ENCODE measurements at regions not wholly inside any gene's neighbourhood (a gene's known extent, or its start where the extent isn't known, plus 50 kb on each side); places are given as distances from the start of the nearest gene placed in this dataset.

DNA sequence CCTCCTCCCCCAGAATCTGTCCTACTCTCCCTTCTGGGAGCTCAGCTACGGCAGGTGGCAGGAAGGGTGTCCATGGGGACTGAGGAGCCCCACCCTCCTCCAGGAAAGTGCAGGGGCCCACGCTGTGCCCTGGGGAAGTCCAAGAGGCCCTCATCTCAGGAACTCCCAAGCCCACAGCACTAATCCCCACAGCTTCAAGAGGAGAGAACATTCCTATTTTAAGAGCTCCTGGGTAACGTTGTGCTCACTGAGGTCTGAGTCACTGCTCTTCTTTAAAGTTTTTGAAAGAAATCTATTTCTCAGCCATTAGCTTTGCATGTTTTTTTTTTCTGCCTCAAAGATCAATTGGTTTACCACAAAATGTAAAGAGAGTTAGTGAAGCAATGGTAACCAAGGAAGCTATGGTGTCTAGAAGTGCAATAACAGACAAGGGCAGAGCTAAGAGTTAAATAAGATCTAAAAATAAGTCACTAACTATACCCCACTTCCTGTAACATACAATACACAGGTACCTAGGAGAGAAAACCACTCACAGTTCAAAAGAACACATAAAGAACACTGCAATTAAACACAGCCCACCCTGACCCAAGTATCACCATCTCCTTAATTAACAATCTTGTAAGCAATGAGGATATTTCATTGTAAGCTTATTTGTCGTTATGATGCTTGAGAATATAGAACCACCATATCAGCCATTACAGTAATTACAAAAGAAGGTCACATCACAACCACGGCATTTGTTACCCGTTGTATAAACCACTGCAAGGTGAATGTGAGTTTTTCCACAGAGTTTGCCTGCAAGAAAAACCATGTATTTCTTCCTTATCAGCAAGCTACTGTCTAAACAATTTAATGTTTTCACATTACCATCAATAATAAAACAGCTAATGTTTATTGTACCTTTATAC lies 382.3 kb upstream of the SLC30A5 start:
- no peak for DNase-seq (ENCODE audit: low spot score)

DNA sequence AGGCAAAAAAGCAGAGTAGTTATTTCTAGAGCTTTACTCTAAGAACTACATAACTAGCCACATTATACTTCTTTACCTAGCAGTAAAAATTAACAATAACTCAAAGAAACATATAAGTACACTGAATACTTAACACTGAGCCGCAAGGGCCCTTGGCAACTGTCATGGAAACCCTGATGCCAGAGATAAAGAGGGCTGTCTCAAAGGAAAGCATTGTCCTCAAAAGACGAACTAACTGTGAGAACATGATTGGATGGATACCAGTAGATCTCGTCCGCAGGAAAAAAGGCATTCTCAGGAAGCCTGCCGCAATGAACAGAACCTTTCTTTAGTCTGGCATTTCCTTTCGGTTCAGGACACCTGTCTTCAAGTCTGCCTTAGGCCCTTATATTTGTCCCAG lies 379.0 kb upstream of the SLC30A5 start:
- DNase-seq (ENCODE audit: low spot score), result no peak

DNA sequence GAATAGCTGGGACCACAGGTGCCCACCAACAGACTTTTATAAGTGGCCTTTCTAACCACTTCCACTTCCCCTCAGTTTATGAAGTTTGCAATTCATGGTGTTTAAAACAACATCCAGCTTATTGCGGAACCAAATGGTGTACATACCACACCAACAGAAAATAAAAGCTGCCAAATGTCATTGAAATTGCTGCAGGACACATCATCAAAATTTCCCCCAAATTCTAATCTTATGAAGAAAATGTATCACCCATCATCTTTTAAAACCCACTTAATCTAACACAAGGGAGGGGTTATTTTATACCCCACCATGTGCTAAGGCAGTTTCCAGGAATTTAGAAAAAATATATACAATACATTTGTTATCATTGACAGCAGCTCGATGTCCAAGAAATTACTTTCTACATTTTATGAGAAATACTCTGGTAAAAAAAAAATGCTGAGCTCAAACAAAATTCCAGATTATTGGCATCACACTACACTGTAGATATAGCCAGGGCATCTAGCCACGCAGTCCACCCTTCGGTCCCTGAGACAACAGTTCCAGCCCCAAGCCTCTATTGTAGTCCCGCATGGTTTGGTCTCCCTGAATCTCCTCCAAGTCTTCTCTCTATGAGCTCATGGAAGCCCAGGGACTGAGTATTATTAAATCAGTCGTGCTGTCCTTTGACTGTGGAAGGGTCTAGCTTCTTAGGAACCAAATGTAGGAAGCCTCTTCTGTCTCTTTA lies 372.8 kb upstream of the SLC30A5 start:
- DNase-seq (ENCODE audit: low spot score), result no peak

DNA sequence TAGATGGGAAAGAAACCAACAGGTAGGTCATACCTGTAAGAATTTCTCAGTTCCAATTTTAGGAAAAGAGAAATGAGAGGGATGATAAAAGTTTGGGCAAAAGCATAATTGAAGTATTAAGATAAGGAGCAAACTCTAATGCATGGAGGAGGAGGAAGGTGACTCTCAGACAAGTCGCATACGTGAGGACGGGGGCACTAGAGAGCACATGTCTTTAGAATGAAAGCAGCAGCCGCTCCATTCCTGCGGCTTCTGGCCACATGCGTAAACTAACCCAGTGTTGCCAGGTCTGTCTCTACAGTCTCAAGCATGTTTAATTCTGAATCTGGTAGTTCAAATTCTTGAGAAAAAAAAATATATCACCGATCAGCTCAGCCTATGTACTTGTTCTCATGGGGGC lies 371.5 kb upstream of the SLC30A5 start:
- DNase-seq (ENCODE audit: low spot score), result no peak

DNA sequence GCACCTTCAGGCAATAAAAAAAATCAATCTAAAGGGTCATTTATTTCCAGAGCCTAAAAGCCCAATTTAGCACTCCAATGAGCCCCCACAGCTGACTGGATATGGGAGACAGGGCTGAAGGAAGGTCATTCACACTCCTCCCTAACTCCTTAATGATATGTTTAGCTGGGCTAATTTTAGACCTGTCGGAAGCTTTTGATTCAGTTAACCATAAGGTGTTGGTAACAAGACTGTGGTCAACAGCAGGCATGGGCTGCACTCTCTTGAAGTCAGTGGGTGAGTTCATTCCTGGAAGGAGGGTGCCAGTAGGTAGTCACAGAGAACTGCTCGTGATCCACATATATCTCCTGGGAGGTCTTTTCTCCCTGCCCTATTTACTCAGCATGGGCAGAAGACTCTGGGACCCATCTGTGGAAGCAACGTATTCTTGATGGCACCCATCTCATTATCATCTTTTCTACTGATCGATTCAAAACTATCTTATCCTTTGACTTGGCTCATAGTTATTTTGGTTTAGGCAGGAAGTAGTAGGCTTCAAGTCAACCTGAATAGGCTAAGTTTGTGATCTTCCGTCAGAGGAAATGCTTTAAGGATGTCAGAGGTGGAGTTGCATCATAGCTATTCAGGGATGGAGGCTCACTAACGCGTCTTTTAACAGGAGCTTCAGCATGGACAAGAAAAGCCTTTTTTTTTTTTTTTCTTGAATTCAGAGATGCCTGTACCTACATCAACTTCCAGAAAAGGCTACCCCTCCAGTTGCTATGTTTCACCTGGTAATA lies 367.7 kb upstream of the SLC30A5 start:
- no peak for DNase-seq (ENCODE audit: low spot score)

- DNase-seq (ENCODE audit: low spot score), result no peak
Measured at GRCh38 chr5:68727931-68728330, 365.9 kb upstream of the SLC30A5 start.

- DNase-seq (ENCODE audit: low spot score), result no peak
Measured at GRCh38 chr5:68729678-68730077, 364.1 kb upstream of the SLC30A5 start.

DNA sequence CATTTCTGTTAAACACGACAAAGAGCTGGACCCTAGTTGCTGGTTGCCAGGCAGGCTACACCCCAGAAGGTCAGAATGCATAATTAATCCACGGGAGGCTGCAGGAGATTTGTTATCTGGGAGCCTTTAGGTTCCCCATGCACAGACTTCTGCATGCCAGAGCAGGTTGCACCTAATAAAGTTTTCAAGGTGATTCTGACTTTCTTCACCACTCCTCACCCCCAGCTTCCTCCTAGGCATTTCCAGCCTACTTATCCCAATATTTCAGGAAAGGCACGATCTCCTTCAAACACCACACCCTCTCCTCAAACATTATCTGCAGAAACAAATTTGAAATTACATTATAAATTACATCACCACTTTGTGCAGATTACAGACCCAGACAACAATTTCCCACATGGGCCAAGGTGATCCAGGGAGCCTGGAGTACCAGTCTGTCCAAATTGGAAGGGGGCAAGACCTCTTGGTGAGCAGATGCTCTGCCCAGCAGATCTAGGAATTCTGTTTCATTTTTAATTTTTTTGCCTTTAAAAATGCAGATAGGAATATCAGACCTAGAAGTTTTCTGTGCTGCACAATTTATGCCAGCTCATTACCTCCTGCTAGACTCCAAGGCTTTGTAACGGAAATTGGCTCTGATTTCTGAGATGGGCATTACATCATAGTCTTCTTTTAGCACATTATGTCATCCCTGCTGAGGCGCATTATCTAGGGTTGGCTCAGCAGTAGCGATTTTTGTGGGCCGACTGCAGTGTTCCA lies 363.4 kb upstream of the SLC30A5 start:
- DNase-seq (ENCODE audit: low spot score), result peak; percentile 9

GRCh38 chr5:68730979-68731654 lies 362.7 kb upstream of the SLC30A5 start:
- no peak for DNase-seq (ENCODE audit: low spot score)

DNA sequence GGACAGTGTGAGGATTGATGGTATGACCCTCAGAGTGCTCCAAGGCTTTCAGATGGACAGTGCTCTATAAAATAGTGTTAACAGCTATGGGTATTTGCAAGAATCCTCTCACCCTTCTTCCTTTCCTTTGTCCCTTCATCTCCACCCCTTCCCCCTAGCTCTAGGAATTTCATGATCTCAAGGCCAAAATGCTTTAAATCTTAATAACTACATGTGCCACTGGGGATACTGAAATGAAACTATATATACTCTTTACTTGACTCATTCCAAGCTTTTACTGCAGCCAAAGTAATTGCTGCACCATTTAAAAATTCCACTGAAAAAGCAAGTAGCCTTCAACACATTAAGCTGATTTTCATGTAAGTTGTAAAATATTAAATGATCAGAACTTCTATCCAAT lies 361.6 kb upstream of the SLC30A5 start:
- DNase-seq (ENCODE audit: low spot score), result no peak

DNA sequence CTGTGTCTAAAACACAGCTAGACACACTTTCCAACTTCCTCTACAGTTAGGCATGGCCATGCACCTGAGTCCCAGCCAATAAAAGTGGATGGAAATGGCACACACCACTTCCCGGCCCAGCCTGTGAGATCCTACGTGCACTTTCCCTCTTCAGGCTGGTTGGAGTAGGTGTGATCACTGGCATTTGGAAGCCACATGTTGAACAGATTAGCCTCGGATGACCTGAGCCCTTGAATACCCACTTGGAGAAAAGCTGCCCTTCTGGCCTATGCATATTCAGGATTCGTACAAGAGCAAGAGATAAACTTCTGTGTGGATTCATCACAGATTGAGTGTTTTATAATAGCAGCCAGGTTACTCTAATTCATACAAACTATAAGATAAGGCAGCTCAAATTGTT lies 359.0 kb upstream of the SLC30A5 start:
- no peak for DNase-seq (ENCODE audit: low spot score)

DNA sequence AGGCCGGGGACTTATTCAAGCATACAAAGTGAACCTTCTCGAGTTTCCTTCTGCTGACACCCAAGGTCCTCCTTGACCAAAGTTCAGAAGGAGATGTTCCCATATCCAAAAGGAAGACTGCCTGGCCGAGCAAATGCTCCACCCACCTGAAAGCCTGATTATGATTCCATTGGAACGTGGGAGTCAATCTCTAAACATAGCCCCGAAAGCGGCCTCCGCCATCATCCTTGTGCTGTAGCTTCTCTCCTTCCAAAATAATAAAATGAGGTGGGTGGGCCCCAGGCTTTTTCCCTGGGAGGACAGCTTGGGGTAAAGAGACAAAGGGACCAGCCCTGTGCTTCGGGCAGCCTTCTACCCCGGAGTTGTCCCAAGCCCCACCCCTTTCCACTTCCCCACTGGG lies 355.6 kb upstream of the SLC30A5 start:
- no peak for DNase-seq (ENCODE audit: low spot score)

- no peak for DNase-seq (ENCODE audit: low spot score)
Measured at GRCh38 chr5:68738841-68739240, 355.0 kb upstream of the SLC30A5 start.

GRCh38 chr5:68739752-68740151 lies 354.1 kb upstream of the SLC30A5 start:
- no peak for DNase-seq (ENCODE audit: low spot score)

- DNase-seq (ENCODE audit: low spot score), result no peak
Measured at GRCh38 chr5:68740226-68740910, 353.4 kb upstream of the SLC30A5 start.

- no peak for DNase-seq (ENCODE audit: low spot score)
Measured at GRCh38 chr5:68744206-68744605, 349.6 kb upstream of the SLC30A5 start.

DNA sequence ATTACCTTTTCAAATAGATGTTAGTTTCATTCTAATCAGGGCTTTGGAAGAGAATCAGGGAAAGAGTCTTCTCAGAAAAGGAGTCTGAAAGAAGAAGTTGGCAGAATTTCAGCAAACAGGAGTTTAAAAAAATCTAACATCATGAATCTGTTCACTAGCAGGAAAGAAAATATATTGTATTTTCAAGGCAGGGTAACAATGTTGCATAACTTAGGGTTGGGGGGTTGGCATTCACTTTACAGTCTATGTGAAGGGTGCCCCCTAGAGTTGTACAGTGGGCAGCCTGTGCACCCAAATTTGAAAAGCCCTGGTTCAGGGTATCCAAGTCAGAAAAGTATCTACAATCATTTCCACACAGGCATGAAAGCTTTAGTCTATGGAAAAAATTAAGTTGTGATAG lies 348.4 kb upstream of the SLC30A5 start:
- DNase-seq (ENCODE audit: low spot score), result no peak

- DNase-seq (ENCODE audit: low spot score), result no peak
Measured at GRCh38 chr5:68746220-68746619, 347.6 kb upstream of the SLC30A5 start.

DNA sequence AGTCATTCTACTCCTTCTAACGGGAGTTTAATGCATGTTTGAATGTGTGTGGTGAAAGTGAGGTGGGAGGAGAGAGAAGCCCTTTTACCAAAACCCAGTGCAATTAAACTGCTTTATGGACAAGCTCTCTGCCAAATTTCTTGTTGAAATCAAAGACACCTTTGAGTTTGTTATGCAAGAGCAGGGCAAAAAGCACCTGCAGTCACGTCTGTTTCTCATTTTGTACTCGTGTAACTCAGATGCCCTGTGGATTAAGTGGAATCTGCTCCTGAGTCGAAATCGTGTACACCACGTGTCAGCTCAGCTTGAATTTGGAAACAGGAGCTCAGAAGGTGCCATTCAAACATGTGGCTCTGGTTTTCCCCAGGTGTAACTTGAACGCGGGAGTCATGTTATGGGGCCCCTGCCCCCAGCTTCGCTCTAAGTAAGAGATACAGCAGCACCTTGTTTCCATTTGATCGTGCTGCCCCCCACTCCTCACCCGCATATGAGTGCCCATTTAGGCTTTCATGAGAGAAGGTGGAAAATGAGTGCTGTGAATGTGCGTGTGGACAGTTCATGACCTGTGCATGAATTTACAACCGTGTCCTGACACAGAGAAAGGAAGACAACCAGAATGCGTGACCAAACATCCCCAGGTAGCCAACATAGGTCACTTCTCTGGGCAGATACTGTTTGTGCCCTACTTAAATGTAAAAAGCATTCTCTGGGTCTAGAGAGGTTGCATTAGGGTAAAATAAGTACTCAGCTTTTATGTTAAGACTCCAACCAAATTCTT lies 347.0 kb upstream of the SLC30A5 start:
- DNase-seq (ENCODE audit: low spot score), result no peak

DNA sequence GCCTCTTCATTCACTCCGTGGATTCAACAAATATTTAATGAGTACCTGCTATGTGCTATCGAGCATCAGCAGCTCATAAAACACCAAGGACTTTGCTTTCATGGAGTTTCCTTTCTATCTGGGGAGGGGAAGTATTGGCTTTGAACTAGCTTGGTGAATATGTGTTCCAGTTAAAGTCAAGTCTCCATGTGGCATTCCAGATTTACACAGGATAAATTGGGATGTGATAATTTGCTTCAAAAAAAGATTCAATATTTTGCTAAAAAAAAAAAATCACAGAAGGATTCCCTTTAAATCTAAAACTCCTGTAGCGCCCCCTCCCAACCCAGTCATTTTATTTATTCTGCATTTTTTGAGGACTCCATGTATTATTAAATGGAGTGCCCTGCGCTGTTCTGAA lies 346.3 kb upstream of the SLC30A5 start:
- no peak for DNase-seq (ENCODE audit: low spot score)

All from HuH-7 (cell line).